Osteocyte (in vitro differentiated cells): ENCODE measurements at regions not wholly inside any gene's neighbourhood (a gene's known extent, or its start where the extent isn't known, plus 50 kb on each side); places are given as distances from the start of the nearest gene placed in this dataset.
A peak's percentile ranks its signal among the peaks of the same experiment; 100 is the strongest.

Experiments
- DNase-seq: peaks from one replicate; pipeline ENCODE4 v3.0.0; 2021; ENCODE audit warnings: mixed read lengths; ENCODE audit not compliant: unreplicated experiment; ENCODE audit errors: extremely low spot score
- H3K27ac Mint-ChIP-seq: one replicate; pipeline ENCODE4 v1.8.0; 2021; ENCODE audit warnings: mild to moderate bottlenecking, mixed read lengths; ENCODE audit not compliant: unreplicated experiment
- H3K27me3 Mint-ChIP-seq: one replicate; pipeline ENCODE4 v1.8.0; 2021; ENCODE audit warnings: mixed read lengths; ENCODE audit not compliant: unreplicated experiment
- H3K36me3 Mint-ChIP-seq: one replicate; pipeline ENCODE4 v1.8.0; 2021; ENCODE audit warnings: mixed read lengths; ENCODE audit not compliant: unreplicated experiment
- H3K4me1 Mint-ChIP-seq: one replicate; pipeline ENCODE4 v1.8.0; 2021; ENCODE audit warnings: mixed read lengths; ENCODE audit not compliant: unreplicated experiment
- H3K4me3 Mint-ChIP-seq: one replicate; pipeline ENCODE4 v1.8.0; 2021; ENCODE audit warnings: mild to moderate bottlenecking, moderate library complexity, mixed read lengths; ENCODE audit not compliant: unreplicated experiment
- H3K9me3 Mint-ChIP-seq: one replicate; pipeline ENCODE4 v1.8.0; 2021; ENCODE audit warnings: mixed read lengths; ENCODE audit not compliant: unreplicated experiment
- CTCF ChIP-seq: fragments of 200-600 bp; sonication (generic); IDR thresholded peaks from 2 replicates; pipeline ENCODE4 v1.5.0; 2021; ENCODE audit warnings: antibody characterized with exemption, mild to moderate bottlenecking, moderate library complexity

DNA sequence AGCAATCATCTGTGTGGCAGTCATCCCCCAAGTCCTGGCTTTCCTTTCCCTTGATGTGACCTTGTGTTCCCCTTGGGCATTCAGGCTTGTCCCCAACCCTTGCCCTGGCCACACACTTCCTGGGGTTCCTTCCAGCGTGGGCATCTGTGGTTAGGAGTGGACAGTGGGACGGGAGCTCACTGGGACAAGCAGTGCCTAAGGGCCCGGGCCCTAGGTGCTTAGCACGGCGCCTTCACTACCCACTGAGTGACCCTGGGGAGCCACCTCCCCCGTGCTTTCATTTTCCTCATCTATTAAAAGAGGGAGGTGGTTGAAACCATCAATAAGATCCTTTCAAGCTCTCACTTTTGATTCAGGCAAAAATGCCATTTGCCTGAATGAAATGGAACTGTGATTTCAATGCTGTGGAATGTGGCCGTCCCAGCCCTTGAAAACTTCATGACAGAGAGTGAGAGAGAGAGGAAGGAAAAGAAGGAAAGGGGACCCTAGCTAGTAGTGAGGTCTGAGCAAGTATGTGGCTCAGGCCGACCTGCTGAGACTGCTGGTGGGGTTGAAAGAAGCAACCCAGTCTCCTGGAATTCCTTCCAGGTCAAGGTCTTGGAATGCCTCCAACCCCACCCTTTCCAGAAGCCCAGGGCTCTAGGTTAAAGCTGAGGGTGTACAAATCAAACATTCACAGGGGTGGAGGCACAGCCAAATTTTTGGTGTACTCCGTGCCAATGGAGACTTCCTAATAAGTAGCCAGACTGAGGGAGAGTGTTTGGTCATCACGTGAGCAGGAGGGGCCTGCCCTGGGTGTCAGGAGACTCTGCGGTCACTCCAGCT, 302.9 kb downstream of the TLE3 start:
- peak overlapping the region; percentile 87 for H3K27ac Mint-ChIP-seq
- no peak for TF ChIP-seq CTCF
- no peaks in the 10 kb centered on the region for H3K36me3 Mint-ChIP-seq
- peaks cover 3% of the 10 kb centered on the region for H3K9me3 Mint-ChIP-seq
- no peak overlapping the region for H3K4me3 Mint-ChIP-seq
- peaks cover 34% of the 10 kb centered on the region for H3K4me1 Mint-ChIP-seq
- peak; percentile 80 for DNase-seq
- H3K27me3 Mint-ChIP-seq, result peaks cover 3% of the 10 kb centered on the region

DNA sequence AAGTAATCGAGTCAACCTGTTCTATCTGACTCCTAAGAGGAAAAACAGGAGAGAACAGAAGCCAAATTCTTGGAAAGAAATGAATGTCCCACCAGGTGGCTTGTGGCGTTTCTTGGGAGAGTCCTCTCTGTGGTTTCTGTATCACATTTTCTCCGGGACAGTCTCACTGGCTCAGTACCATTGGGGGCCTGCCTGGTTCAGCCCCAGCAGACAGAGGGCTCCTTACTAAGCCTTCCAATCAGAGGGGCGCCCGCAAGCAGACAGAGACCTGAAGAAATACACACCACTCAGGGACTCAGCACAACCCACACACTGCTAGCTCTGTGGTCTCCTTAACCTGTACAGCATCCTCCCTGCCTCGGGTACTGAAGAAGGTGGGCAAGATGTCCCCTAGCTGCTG, 302.1 kb downstream of the TLE3 start:
- Mint-ChIP-seq H3K9me3 (peaks cover 3% of the 10 kb centered on the region), H3K27ac (no peak overlapping the region), H3K36me3 (no peaks in the 10 kb centered on the region), H3K4me3 (no peak overlapping the region), H3K27me3 (no peaks in the 10 kb centered on the region), H3K4me1 (peaks cover 34% of the 10 kb centered on the region)
- TF ChIP-seq CTCF, result no peak
- peak; percentile 64 for DNase-seq

GRCh38 chr15:69797051-69797595, 300.6 kb downstream of the TLE3 start:
- Mint-ChIP-seq H3K9me3 (no peaks in the 10 kb centered on the region), H3K27ac (no peak overlapping the region), H3K4me1 (peaks cover 34% of the 10 kb centered on the region), H3K36me3 (no peaks in the 10 kb centered on the region), H3K27me3 (peaks cover 5% of the 10 kb centered on the region), H3K4me3 (no peak overlapping the region)
- TF ChIP-seq CTCF, result no peak
- DNase-seq, result no peak

DNA sequence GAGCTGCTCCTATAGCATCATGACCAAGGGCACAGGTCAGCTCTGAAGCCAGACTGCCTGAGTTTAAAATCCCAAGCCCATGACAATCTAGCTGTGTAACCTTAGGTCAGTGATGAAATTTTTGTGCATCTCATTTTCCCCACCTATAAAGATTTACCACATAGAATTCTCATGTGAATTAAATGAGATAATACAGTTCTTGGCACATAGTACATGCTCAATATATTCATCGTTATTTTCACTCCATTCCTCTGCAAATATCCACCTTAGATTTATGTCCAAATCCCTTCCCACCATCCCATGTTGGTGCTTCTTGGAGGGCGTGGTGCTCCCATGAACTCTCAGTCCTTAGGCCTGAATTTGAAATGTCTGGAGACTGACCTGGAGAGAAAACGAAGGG, 300.1 kb downstream of the TLE3 start:
- no peaks in the 10 kb centered on the region for H3K36me3 Mint-ChIP-seq
- H3K4me3 Mint-ChIP-seq, result no peak overlapping the region
- no peak for DNase-seq
- H3K27ac Mint-ChIP-seq, result no peak overlapping the region
- peaks cover 30% of the 10 kb centered on the region for H3K4me1 Mint-ChIP-seq
- H3K27me3 Mint-ChIP-seq, result peaks cover 8% of the 10 kb centered on the region
- no peak for TF ChIP-seq CTCF
- no peaks in the 10 kb centered on the region for H3K9me3 Mint-ChIP-seq

DNA sequence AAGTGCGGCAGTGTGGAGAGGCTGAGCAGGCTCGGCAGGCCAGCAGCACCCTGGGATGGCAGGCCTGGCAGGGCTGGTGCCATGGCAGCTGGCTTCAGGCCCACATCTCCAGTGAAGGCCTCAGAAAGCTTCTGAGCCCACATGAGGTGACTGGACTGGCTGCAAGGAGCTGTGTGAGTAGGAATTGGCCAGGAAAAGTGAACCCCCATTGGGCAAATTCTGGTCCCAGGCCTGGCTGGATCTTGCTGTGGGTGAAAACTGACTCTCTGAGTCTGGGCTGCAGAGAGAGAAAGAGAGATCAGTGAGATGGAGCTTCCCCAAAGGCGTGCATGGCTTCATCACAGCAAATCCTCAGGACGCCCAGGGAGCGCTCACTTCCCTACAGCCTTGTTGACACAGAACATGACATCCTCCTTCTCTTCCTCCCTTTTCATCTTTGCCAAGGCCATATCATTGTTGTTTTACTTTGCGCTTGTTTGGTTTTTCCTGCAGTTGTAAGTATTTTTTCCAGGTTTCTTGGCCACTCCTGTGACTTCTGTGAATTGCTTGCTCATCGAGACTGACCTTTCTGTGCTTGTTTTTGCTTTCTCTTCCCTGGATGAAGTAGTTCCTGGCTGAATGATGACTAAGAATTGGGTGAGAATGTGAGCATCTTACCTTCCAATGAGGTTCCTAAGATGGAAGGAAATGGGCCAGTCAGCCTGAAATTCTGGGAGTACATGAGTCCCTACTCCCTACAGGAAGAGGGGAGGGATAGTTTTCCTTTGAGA, 299.1 kb downstream of the TLE3 start:
- no peaks in the 10 kb centered on the region for H3K36me3 Mint-ChIP-seq
- H3K9me3 Mint-ChIP-seq, result no peaks in the 10 kb centered on the region
- no peak overlapping the region for H3K27ac Mint-ChIP-seq
- no peak for DNase-seq
- TF ChIP-seq CTCF, result no peak
- H3K27me3 Mint-ChIP-seq, result peaks cover 9% of the 10 kb centered on the region
- H3K4me3 Mint-ChIP-seq, result no peak overlapping the region
- H3K4me1 Mint-ChIP-seq, result peaks cover 19% of the 10 kb centered on the region
